Fibroblast of lung (primary cell): ENCODE measurements at regions not wholly inside any gene's neighbourhood (a gene's known extent, or its start where the extent isn't known, plus 50 kb on each side); places are given as distances from the start of the nearest gene placed in this dataset.

ENCODE experiments used
- DNase-seq, 2 donors: peaks; one replicate each; pipeline versions ENCODE4 v3.0.0 to v3.0.0-alpha.2; 2010; ENCODE audit warnings: low read depth in 2 of 2
- H2AFZ ChIP-seq: 2 replicates; pipeline ENCODE4 v1.5.1; 2012; ENCODE audit warnings: low read length, control low read depth, inconsistent platforms
- H3K27ac ChIP-seq: 2 replicates; pipeline ENCODE4 v1.5.1; 2011; ENCODE audit warnings: low read length, control low read depth; ENCODE audit not compliant: insufficient read depth
- H3K27me3 ChIP-seq: 2 replicates; pipeline ENCODE4 v1.5.1; 2011; ENCODE audit warnings: mild to moderate bottlenecking, low read length; ENCODE audit not compliant: control insufficient read depth, insufficient read depth
- H3K36me3 ChIP-seq: 2 replicates; pipeline ENCODE4 v1.5.1; 2011; ENCODE audit warnings: low read length; ENCODE audit not compliant: control insufficient read depth, insufficient read depth
- H3K4me1 ChIP-seq: 2 replicates; pipeline ENCODE4 v1.5.1; 2011; ENCODE audit warnings: low read length; ENCODE audit not compliant: control insufficient read depth, insufficient read depth; ENCODE audit errors: extremely low read depth
- H3K4me2 ChIP-seq: 2 replicates; pipeline ENCODE4 v1.5.1; 2011; ENCODE audit warnings: low read length, control low read depth; ENCODE audit not compliant: insufficient read depth; ENCODE audit errors: extremely low read depth
- H3K4me3 ChIP-seq, 4 experiments: fragments of 200-600 bp in 1 of 4; sonication (generic) in 1 of 4; replicated peaks in 1 of 4; 2 replicates each; pipeline ENCODE4 v1.5.1; 2011 to 2016; ENCODE audit warnings: low read length in 4 of 4, low read depth in 3 of 4, mild to moderate bottlenecking in 3 of 4, control low read depth in 2 of 4, inconsistent platforms in 1 of 4, mixed read lengths in 1 of 4; ENCODE audit not compliant: insufficient read depth in 1 of 4; ENCODE audit errors: control extremely low read depth in 1 of 4
- H3K79me2 ChIP-seq: 2 replicates; pipeline ENCODE4 v1.5.1; 2012; ENCODE audit warnings: mild to moderate bottlenecking, low read length, inconsistent platforms; ENCODE audit not compliant: control insufficient read depth, insufficient read depth
- H3K9ac ChIP-seq: 2 replicates; pipeline ENCODE4 v1.5.1; 2011; ENCODE audit warnings: mild to moderate bottlenecking, low read length, control low read depth; ENCODE audit not compliant: insufficient read depth
- H3K9me3 ChIP-seq: 2 replicates; pipeline ENCODE4 v1.5.1; 2012; ENCODE audit warnings: low read depth, low read length; ENCODE audit not compliant: control insufficient read depth, insufficient read depth
- H4K20me1 ChIP-seq: 2 replicates; pipeline ENCODE4 v1.5.1; 2011; ENCODE audit warnings: low read length; ENCODE audit not compliant: control insufficient read depth, insufficient read depth; ENCODE audit errors: extremely low read depth
- EZH2 ChIP-seq: IDR thresholded peaks from 2 replicates; pipeline ENCODE4 v1.5.1; 2012; ENCODE audit warnings: low read length, control low read depth, mild to moderate bottlenecking; ENCODE audit errors: missing control alignments
- TF ChIP-seq, protein P1 (sequence below), 2 donors: IDR thresholded peaks in 1 of 2; conservative IDR thresholded peaks in 1 of 2; 1 replicate in 1 of 2; 2 replicates in 1 of 2; pipeline ENCODE4 v1.5.1; 2011 to 2012; ENCODE audit warnings: low read length in 2 of 2, control low read depth in 1 of 2, inconsistent platforms in 1 of 2, low read depth in 1 of 2, mild to moderate bottlenecking in 1 of 2

DNA sequence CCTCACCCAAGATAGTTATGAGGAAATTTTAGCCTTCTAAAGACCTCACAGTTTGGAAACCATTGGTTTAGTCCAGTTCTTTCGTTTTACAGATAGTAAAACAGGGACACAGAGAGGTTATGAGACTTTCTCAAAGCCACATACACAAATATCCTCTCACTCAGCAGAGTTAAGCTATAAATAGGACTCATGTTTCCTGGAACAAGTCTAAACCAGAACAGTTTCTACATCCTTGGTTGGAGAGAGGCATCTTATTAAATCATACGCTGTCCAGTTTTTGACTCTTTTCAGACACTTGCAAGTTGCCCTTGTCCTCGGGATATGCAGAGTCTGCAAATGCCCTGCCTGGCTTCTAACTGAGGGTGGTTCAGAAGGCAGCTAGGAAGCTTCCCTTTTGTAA lies 462.1 kb upstream of the DEPDC1 start:
- no peaks in the 10 kb centered on the region for H3K79me2 ChIP-seq
- no peak overlapping the region for H3K4me3 ChIP-seq
- H4K20me1 ChIP-seq = no peaks in the 10 kb centered on the region
- H3K4me1 ChIP-seq = no peaks in the 10 kb centered on the region
- TF ChIP-seq, protein P1, sequence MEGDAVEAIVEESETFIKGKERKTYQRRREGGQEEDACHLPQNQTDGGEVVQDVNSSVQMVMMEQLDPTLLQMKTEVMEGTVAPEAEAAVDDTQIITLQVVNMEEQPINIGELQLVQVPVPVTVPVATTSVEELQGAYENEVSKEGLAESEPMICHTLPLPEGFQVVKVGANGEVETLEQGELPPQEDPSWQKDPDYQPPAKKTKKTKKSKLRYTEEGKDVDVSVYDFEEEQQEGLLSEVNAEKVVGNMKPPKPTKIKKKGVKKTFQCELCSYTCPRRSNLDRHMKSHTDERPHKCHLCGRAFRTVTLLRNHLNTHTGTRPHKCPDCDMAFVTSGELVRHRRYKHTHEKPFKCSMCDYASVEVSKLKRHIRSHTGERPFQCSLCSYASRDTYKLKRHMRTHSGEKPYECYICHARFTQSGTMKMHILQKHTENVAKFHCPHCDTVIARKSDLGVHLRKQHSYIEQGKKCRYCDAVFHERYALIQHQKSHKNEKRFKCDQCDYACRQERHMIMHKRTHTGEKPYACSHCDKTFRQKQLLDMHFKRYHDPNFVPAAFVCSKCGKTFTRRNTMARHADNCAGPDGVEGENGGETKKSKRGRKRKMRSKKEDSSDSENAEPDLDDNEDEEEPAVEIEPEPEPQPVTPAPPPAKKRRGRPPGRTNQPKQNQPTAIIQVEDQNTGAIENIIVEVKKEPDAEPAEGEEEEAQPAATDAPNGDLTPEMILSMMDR (conservative IDR thresholded peaks at IDR 0.05 in 1 of 2, IDR thresholded peaks at IDR 0.05 in 1 of 2; ENCODE audit: low read depth in 1 of 2, low read length in 2 of 2) = no peak
- TF ChIP-seq EZH2 = no peak
- DNase-seq = no peak
- no peaks in the 10 kb centered on the region for H3K9me3 ChIP-seq
- no peak overlapping the region for H3K4me2 ChIP-seq
- no peaks in the 10 kb centered on the region for H3K36me3 ChIP-seq
- H3K27me3 ChIP-seq = no peaks in the 10 kb centered on the region
- H2AFZ ChIP-seq = no peak overlapping the region
- H3K9ac ChIP-seq = no peak overlapping the region
- no peak overlapping the region for H3K27ac ChIP-seq

DNA sequence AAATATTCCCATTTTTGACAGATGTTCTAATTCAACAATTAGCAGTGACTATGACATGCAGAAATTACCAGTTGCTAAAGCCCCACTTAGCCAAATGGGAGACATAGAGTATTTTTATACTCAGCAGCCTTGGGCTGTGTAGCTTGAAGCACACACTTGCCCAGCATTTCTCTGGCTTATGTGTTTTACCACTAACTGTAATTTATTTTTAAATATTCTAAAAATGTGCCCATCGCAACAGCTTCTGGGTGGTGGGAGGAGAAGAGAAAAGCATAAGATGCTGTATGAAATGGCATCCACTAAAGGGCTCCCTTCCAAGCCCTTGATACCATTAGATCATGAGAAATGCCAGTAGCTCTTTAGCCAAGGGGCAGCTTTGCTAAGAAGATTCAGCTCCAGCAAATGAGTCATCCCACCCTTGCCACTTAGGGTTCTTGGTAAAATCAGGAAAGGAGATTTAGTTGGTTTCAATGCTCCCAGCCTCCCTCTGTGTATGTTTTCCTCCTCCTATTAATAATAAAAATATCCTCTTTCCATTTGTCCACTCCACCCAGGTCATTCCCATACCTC lies 462.7 kb upstream of the DEPDC1 start:
- no peaks in the 10 kb centered on the region for H3K27me3 ChIP-seq
- H3K79me2 ChIP-seq = no peaks in the 10 kb centered on the region
- H3K27ac ChIP-seq = no peak overlapping the region
- peak in 1 of 2 donors; percentile 11 for DNase-seq
- no peak overlapping the region for H3K4me2 ChIP-seq
- no peaks in the 10 kb centered on the region for H4K20me1 ChIP-seq
- H3K4me3 ChIP-seq = no peak overlapping the region
- TF ChIP-seq, protein P1 (conservative IDR thresholded peaks at IDR 0.05 in 1 of 2, IDR thresholded peaks at IDR 0.05 in 1 of 2; ENCODE audit: low read depth in 1 of 2, low read length in 2 of 2) = no peak
- no peak for TF ChIP-seq EZH2
- H2AFZ ChIP-seq = no peak overlapping the region
- no peaks in the 10 kb centered on the region for H3K4me1 ChIP-seq
- no peaks in the 10 kb centered on the region for H3K36me3 ChIP-seq
- no peak overlapping the region for H3K9ac ChIP-seq
- no peaks in the 10 kb centered on the region for H3K9me3 ChIP-seq

DNA sequence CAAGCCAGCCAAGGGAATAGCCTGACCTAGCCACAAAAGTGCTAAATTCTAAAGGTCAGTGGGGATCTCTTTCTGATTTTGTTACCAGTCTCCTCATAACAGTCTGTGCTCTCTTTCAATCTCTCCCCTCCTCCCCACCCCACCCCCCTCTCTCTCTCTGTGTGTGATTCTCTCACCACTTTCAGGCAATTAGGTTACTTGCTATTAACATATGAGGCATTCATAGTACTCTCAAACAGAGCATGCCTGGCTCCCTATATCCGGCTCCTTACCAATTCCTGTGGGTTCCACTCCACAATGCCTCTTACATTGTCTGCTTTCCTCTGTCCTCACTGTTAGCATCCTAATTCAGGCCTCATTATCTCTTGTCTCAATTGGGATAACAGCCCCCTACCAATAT lies 464.3 kb upstream of the DEPDC1 start:
- no peak overlapping the region for H3K4me3 ChIP-seq
- no peaks in the 10 kb centered on the region for H4K20me1 ChIP-seq
- no peaks in the 10 kb centered on the region for H3K4me1 ChIP-seq
- no peaks in the 10 kb centered on the region for H3K79me2 ChIP-seq
- DNase-seq = no peak
- no peak overlapping the region for H2AFZ ChIP-seq
- H3K27me3 ChIP-seq = no peaks in the 10 kb centered on the region
- no peak overlapping the region for H3K27ac ChIP-seq
- H3K9ac ChIP-seq = no peak overlapping the region
- no peaks in the 10 kb centered on the region for H3K9me3 ChIP-seq
- H3K4me2 ChIP-seq = no peak overlapping the region
- no peak for TF ChIP-seq EZH2
- TF ChIP-seq, protein P1 (conservative IDR thresholded peaks at IDR 0.05 in 1 of 2, IDR thresholded peaks at IDR 0.05 in 1 of 2; ENCODE audit: low read depth in 1 of 2, low read length in 2 of 2) = no peak
- H3K36me3 ChIP-seq = no peaks in the 10 kb centered on the region
